Large intestine (tissue), 3 donors: ENCODE measurements at regions not wholly inside any gene's neighbourhood (a gene's known extent, or its start where the extent isn't known, plus 50 kb on each side); places are given as distances from the start of the nearest gene placed in this dataset.

ENCODE experiments used
- DNase-seq, 2 donors: peaks; one replicate each; pipeline versions ENCODE4 v3.0.0 to v3.0.0-alpha.2; 2013
- H3K27ac ChIP-seq: one replicate; pipeline ENCODE4 v1.5.1; 2013; ENCODE audit warnings: low read length
- H3K27me3 ChIP-seq: 2 replicates; pipeline ENCODE4 v1.6.1; 2013; ENCODE audit warnings: low read length; ENCODE audit not compliant: control insufficient read depth, insufficient read depth
- H3K36me3 ChIP-seq: 2 replicates; pipeline ENCODE4 v1.6.1; 2013; ENCODE audit warnings: low read length; ENCODE audit not compliant: control insufficient read depth, insufficient read depth
- H3K4me1 ChIP-seq: one replicate; pipeline ENCODE4 v1.6.1; 2013; ENCODE audit warnings: low read length; ENCODE audit not compliant: control insufficient read depth, insufficient read depth
- H3K4me3 ChIP-seq: one replicate; pipeline ENCODE4 v1.5.1; 2013; ENCODE audit warnings: low read length
- H3K9me3 ChIP-seq: one replicate; pipeline ENCODE4 v1.6.1; 2013; ENCODE audit warnings: mild to moderate bottlenecking, low read depth, low read length, moderate library complexity; ENCODE audit not compliant: control insufficient read depth
- WGBS: methylation state at CpG from one replicate; pipeline ENCODE4 v1.1.5; 2013; ENCODE audit warnings: low lambda C conversion rate; ENCODE audit not compliant: insufficient coverage; 5-methylcytosine and 5-hydroxymethylcytosine counted together

DNA sequence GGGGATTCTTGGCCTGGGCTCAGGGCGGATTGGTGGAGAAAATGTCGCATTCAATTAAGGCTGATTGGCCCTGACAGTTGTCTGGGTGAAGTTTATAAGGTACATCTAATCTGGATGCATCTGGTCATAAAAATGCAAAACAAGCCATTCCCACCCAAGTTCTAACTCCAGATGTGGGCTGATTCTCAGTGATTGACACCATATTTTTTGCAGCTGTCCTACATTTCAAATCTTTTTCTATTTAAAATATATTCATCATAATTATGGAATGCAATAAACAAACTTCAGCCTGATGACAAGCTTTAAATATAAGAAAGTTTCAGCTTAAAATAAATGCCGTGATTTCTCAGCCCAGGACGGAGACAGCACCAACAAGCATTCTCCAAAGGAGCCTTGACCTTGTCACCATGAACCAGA, 146.4 kb upstream of the SMIM23 start:
- H3K4me1 ChIP-seq: no peaks in the 10 kb centered on the region
- H3K9me3 ChIP-seq: no peaks in the 10 kb centered on the region
- H3K36me3 ChIP-seq: no peaks in the 10 kb centered on the region
- 100% methylated on average over 2 of the region's 4 CpGs for WGBS
- DNase-seq: no peak
- no peaks in the 10 kb centered on the region for H3K27me3 ChIP-seq
- no peak overlapping the region for H3K27ac ChIP-seq
- no peak overlapping the region for H3K4me3 ChIP-seq

GRCh38 chr5:171639966-171640365, 145.7 kb upstream of the SMIM23 start:
- H3K27me3 ChIP-seq: peaks cover 3% of the 10 kb centered on the region
- no peak for DNase-seq
- no peaks in the 10 kb centered on the region for H3K9me3 ChIP-seq
- no peak overlapping the region for H3K4me3 ChIP-seq
- H3K27ac ChIP-seq: no peak overlapping the region
- no peaks in the 10 kb centered on the region for H3K36me3 ChIP-seq
- no CpG with 5 or more reads among the region's 4 CpGs for WGBS
- H3K4me1 ChIP-seq: no peaks in the 10 kb centered on the region

- no CpG with 5 or more reads among the region's 3 CpGs for WGBS
- Histone ChIP-seq H3K9me3 (no peaks in the 10 kb centered on the region), H3K4me1 (no peaks in the 10 kb centered on the region), H3K27me3 (peaks cover 3% of the 10 kb centered on the region), H3K4me3 (no peak overlapping the region), H3K27ac (no peak overlapping the region), H3K36me3 (no peaks in the 10 kb centered on the region)
- no peak for DNase-seq
Measured at GRCh38 chr5:171640480-171640879, 145.1 kb upstream of the SMIM23 start.

DNA sequence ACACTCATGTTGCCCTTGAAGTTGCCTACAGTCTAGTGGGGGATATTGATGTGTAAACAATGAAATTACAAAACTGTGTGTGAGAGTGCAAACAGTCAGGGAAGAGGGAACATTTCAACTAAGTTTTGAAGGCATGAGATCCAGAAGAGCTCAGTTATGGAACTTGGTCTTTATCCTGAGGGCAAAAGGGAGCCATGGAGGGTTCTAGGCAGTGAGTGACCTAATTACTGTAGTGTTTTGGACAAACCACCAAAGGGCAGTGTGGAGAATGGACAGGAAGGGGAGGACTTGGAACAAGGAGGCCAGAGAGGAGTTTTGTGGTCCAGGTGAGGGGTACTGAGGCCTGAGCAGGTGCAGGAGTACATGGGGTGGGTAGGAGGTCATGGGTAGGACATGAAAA, 143.7 kb upstream of the SMIM23 start:
- Histone ChIP-seq H3K27me3 (peaks cover 9% of the 10 kb centered on the region), H3K4me1 (no peaks in the 10 kb centered on the region), H3K36me3 (no peaks in the 10 kb centered on the region), H3K9me3 (no peaks in the 10 kb centered on the region), H3K27ac (no peak overlapping the region), H3K4me3 (no peak overlapping the region)
- DNase-seq: no peak

GRCh38 chr5:171642894-171643293, 142.7 kb upstream of the SMIM23 start:
- DNase-seq: no peak
- H3K27ac ChIP-seq: no peak overlapping the region
- no peaks in the 10 kb centered on the region for H3K36me3 ChIP-seq
- no CpG with 5 or more reads among the region's 6 CpGs for WGBS
- no peaks in the 10 kb centered on the region for H3K9me3 ChIP-seq
- H3K4me1 ChIP-seq: no peaks in the 10 kb centered on the region
- H3K27me3 ChIP-seq: peaks cover 15% of the 10 kb centered on the region
- no peak overlapping the region for H3K4me3 ChIP-seq

- Histone ChIP-seq H3K9me3 (no peaks in the 10 kb centered on the region), H3K27ac (no peak overlapping the region), H3K27me3 (peaks cover 21% of the 10 kb centered on the region), H3K4me1 (no peaks in the 10 kb centered on the region), H3K36me3 (no peaks in the 10 kb centered on the region), H3K4me3 (no peak overlapping the region)
- no peak for DNase-seq
- no CpG with 5 or more reads among the region's 10 CpGs for WGBS
Measured at GRCh38 chr5:171644536-171644935, 141.1 kb upstream of the SMIM23 start.

GRCh38 chr5:171646102-171647042, 139.2 kb upstream of the SMIM23 start:
- 67% methylated on average over 1 of the region's 14 CpGs for WGBS
- Histone ChIP-seq H3K27me3 (peaks cover 21% of the 10 kb centered on the region), H3K4me1 (no peaks in the 10 kb centered on the region), H3K4me3 (no peak overlapping the region), H3K27ac (no peak overlapping the region), H3K9me3 (no peaks in the 10 kb centered on the region), H3K36me3 (no peaks in the 10 kb centered on the region)
- DNase-seq: no peak

DNA sequence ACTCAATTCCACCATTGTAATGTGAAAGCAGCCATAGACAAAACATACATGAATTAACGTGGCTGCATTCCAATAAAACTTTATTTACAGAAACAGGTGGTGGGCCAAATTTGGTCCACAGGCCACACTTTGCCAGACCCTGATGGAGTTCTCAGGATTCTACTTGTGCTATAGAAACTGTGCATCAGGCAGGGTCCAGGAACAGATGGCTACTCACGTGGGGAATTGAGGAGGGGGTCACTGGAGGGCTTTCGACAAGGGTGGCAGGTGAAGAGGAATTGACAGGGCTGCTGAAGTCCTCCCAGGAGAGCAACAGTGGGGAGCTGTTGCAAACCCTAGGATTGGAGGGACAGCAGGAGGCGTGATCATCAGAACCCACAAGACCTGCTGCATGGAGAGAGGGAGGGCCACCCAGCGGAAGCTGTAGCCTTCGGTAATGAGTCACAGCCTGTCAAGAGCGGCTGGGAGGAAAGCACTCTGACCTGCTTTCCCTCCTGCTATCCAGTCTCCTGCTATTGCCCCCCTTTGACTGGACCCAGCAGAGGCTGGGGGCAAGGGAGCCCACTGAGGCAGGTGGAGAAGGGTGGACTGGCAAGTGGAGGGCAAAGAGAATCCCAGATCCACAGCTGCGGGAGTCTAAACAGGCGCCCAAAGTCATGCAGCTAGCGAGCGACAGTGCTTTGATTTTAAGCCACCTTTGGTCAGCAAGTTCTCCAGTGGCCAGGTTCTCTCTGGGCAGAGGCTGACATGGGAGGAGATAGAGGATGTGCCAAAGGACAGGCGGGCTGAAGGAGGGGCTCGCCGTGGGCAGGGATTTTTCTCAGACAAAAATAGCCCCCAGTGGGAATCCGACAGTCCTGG, 138.3 kb upstream of the SMIM23 start:
- Histone ChIP-seq H3K27ac (no peak overlapping the region), H3K27me3 (peaks cover 21% of the 10 kb centered on the region), H3K4me1 (no peaks in the 10 kb centered on the region), H3K4me3 (no peak overlapping the region), H3K36me3 (no peaks in the 10 kb centered on the region), H3K9me3 (no peaks in the 10 kb centered on the region)
- WGBS: 100% methylated on average over 1 of the region's 15 CpGs
- no peak for DNase-seq

DNA sequence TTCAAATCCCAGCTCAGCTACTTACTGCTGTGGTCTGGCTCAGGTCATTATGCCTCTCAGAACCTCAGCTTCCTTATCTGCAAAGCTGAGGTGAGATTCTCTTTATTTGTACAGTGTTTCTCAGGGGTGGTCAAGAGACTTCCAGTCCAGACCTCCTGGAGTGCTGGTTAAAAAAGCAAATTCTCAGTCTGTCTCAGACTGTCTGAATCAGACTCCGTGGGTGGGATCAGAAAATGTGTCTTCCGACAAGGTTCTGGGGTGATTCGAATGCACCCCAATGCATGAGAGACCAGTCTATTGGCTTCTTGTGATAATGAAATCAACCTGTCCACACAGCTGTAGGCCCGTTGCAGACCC, 137.7 kb upstream of the SMIM23 start:
- Histone ChIP-seq H3K4me3 (no peak overlapping the region), H3K27ac (no peak overlapping the region), H3K36me3 (no peaks in the 10 kb centered on the region), H3K4me1 (no peaks in the 10 kb centered on the region), H3K9me3 (no peaks in the 10 kb centered on the region), H3K27me3 (peaks cover 21% of the 10 kb centered on the region)
- DNase-seq: no peak
- no CpG with 5 or more reads among the region's 4 CpGs for WGBS

- Histone ChIP-seq H3K27ac (no peak overlapping the region), H3K9me3 (no peaks in the 10 kb centered on the region), H3K4me3 (no peak overlapping the region), H3K4me1 (no peaks in the 10 kb centered on the region), H3K27me3 (peaks cover 21% of the 10 kb centered on the region), H3K36me3 (no peaks in the 10 kb centered on the region)
- whole genome bisulfite sequencing: no CpG with 5 or more reads among the region's 10 CpGs
- no peak for DNase-seq
Measured at GRCh38 chr5:171648279-171649074, 137.1 kb upstream of the SMIM23 start.
